PFSK-1 (cell line): ENCODE measurements at regions not wholly inside any gene's neighbourhood (a gene's known extent, or its start where the extent isn't known, plus 50 kb on each side); places are given as distances from the start of the nearest gene placed in this dataset.

ENCODE experiments used
- FOXP2 ChIP-seq: optimal IDR thresholded peaks from 2 replicates; pipeline ENCODE3; 2011; ENCODE audit warnings: borderline replicate concordance, control low read depth, inconsistent platforms; ENCODE audit not compliant: insufficient read depth; ENCODE audit errors: extremely low read length, extremely low read depth
- POLR2AphosphoS5 ChIP-seq: IDR thresholded peaks from 2 replicates; pipeline ENCODE4 v1.6.1; 2012; ENCODE audit warnings: low read depth, mild to moderate bottlenecking, control low read depth, low read length, moderate library complexity
- REST ChIP-seq, 2 experiments: IDR thresholded peaks; 2 replicates each; pipeline versions ENCODE4 v1.6.1 to v1.8.0; 2011 to 2012; ENCODE audit warnings: low read depth in 2 of 2, low read length in 2 of 2, control low read depth in 1 of 2, inconsistent platforms in 1 of 2, mild to moderate bottlenecking in 1 of 2, moderate library complexity in 1 of 2; ENCODE audit not compliant: insufficient read depth in 1 of 2
- SIN3A ChIP-seq: IDR thresholded peaks from 2 replicates; pipeline ENCODE4 v1.6.1; 2012; ENCODE audit warnings: mild to moderate bottlenecking, low read length, moderate library complexity, borderline replicate concordance; ENCODE audit not compliant: insufficient read depth
- TAF1 ChIP-seq: IDR thresholded peaks from 2 replicates; pipeline ENCODE4 v1.6.1; 2012; ENCODE audit warnings: low read length, control low read depth, borderline replicate concordance; ENCODE audit not compliant: insufficient read depth

GRCh38 chr2:12243381-12243780 lies 473.4 kb upstream of the TRIB2 start:
- TF ChIP-seq SIN3A = no peak
- no peak for TF ChIP-seq TAF1
- no peak for TF ChIP-seq POLR2AphosphoS5
- TF ChIP-seq FOXP2 = no peak
- no peak for TF ChIP-seq REST (IDR thresholded peaks at IDR 0.05; ENCODE audit: insufficient read depth in 1 of 2, low read depth in 2 of 2, low read length in 2 of 2)

- TF ChIP-seq POLR2AphosphoS5 (no peak), TAF1 (no peak), SIN3A (no peak), FOXP2 (no peak), REST (IDR thresholded peaks at IDR 0.05; ENCODE audit: insufficient read depth in 1 of 2, low read depth in 2 of 2, low read length in 2 of 2) (no peak)
These were observed 472.7 kb upstream of the TRIB2 start for GRCh38 chr2:12244070-12244469.

DNA sequence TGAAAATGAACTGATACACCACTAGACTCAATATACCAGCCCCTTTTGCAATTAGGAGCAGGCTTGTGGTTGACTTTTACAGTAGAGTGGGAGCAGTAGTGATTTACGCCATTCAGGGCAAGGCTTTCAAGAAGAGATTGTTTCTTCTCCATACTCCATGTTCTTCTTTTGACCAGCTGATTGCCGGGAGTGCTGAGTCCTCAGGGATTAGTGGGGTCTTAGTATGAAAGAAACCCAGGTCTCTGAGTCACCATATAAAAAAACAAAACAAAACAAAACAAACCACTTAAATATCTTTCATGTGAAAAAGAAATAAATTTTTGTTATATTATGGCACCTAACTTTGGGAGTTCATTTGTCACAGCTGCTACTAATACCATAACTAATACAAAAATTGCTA lies 465.6 kb upstream of the TRIB2 start:
- TF ChIP-seq FOXP2 (no peak), REST (IDR thresholded peaks at IDR 0.05; ENCODE audit: insufficient read depth in 1 of 2, low read depth in 2 of 2, low read length in 2 of 2) (no peak), POLR2AphosphoS5 (no peak), TAF1 (no peak), SIN3A (no peak)

DNA sequence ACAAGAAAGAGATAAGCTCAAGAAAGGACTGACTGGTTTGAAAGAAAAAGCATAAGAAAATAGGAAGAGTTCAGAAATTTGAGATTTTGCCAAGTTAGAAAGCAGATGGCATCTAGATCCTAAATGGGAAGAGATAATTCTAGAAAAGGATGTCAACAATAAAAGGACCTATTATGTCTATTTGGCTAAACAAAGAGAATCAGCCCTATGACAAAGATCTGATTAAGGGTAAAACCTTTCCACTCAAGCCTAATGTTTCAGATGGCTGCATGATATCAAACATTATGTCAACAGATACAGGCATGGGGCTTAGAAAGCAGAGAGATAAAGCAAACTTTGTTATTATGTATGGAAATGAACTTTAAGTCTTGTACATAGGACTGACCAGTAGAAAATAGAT lies 465.0 kb upstream of the TRIB2 start:
- TF ChIP-seq REST (IDR thresholded peaks at IDR 0.05; ENCODE audit: insufficient read depth in 1 of 2, low read depth in 2 of 2, low read length in 2 of 2) = no peak
- TF ChIP-seq TAF1 = no peak
- TF ChIP-seq FOXP2 = no peak
- TF ChIP-seq SIN3A = no peak
- no peak for TF ChIP-seq POLR2AphosphoS5

DNA sequence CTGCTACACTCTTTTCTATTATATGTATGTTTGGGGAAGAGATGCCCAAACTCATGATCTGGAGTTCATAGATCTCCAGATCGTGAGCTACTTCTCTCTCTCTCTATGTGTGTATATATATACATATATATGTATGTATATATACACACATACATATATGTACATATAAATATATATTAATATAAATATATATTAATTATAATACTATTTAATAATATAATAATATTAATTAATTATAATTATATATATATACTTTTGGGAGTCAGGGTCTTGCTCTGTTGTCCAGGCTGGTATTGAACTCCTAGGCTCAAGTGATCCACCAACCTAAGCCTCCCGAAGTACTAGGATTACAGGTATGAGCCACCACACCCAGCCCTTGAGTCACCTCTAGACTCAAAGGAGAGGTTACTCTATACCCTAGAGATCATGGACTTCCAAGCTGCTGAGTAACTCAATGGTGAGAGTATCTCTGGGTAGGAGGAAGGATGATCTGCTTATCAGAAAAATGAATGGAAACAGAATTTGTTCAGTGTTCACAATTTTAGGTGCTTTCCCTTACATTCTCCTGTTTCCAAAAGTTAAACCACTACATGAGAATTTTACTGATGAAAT lies 463.5 kb upstream of the TRIB2 start:
- TF ChIP-seq SIN3A = no peak
